IMR-90 (cell line): ENCODE measurements at regions not wholly inside any gene's neighbourhood (a gene's known extent, or its start where the extent isn't known, plus 50 kb on each side); places are given as distances from the start of the nearest gene placed in this dataset.

Experiments used
- ATAC-seq: fragments of 200-7000 bp; cut with Tn5 transposase; 2 replicates; pipeline ENCODE4 v1.9.1; 2020; ENCODE audit warnings: low read depth, mild to moderate bottlenecking, moderate library complexity
- BruUV-seq: library from RNA; stranded (reverse); fragments of 400-500 nt; replicated peaks from 2 replicates; lab custom pipeline; 2021; lab: Mats Ljungman, UMichigan
- CTCF ChIA-PET: fragments of 300-600 bp; formaldehyde crosslinking; extraction: SDS; loops from one replicate; lab custom pipeline; 2021; ENCODE audit warnings: antibody characterized with exemption; lab: Yijun Ruan, JAX
- POLR2A ChIA-PET: fragments of 300-600 bp; sonication (Branson Sonifier 250); formaldehyde crosslinking; loops from one replicate; lab custom pipeline; 2022; ENCODE audit warnings: antibody characterized with exemption; ENCODE audit not compliant: unreplicated experiment; lab: Charles Lee
- DNase-seq: peaks from one replicate; pipeline ENCODE4 v3.0.0; 2013
- H2AFZ ChIP-seq: replicated peaks from 2 replicates; pipeline ENCODE3; 2013; ENCODE audit warnings: low read length, mild to moderate bottlenecking; ENCODE audit not compliant: poor library complexity
- H2AK5ac ChIP-seq: 2 replicates; pipeline ENCODE4 v1.6.1; 2013; ENCODE audit warnings: low read depth, low read length, inconsistent platforms
- H2AK9ac ChIP-seq: replicated peaks from 2 replicates; pipeline ENCODE3; 2013; ENCODE audit warnings: mild to moderate bottlenecking, low read depth, low read length, moderate library complexity; ENCODE audit not compliant: poor library complexity
- H2BK120ac ChIP-seq: 2 replicates; pipeline ENCODE4 v1.6.1; 2013; ENCODE audit warnings: low read depth, low read length, inconsistent platforms
- H2BK15ac ChIP-seq: 3 replicates; pipeline ENCODE4 v1.6.1; 2013; ENCODE audit warnings: low read depth, low read length, inconsistent platforms
- H2BK20ac ChIP-seq: 2 replicates; pipeline ENCODE4 v1.6.1; 2013; ENCODE audit warnings: low read depth, mild to moderate bottlenecking, inconsistent platforms, low read length, moderate library complexity
- H2BK5ac ChIP-seq: 2 replicates; pipeline ENCODE4 v1.6.1; 2013; ENCODE audit warnings: mild to moderate bottlenecking, low read depth, low read length, inconsistent platforms; ENCODE audit not compliant: poor library complexity, severe bottlenecking
- H3K14ac ChIP-seq: replicated peaks from 2 replicates; pipeline ENCODE4 v1.6.1; 2013; ENCODE audit warnings: low read depth, low read length, inconsistent platforms
- H3K18ac ChIP-seq: 2 replicates; pipeline ENCODE4 v1.6.1; 2013; ENCODE audit warnings: low read depth, low read length, control low read depth
- H3K23ac ChIP-seq: 2 replicates; pipeline ENCODE4 v1.6.1; 2013; ENCODE audit warnings: low read depth, low read length, inconsistent platforms
- H3K27ac ChIP-seq: 2 replicates; pipeline ENCODE4 v1.5.1; 2013; ENCODE audit warnings: mild to moderate bottlenecking, control low read depth, low read length; ENCODE audit not compliant: insufficient read depth
- H3K27me3 ChIP-seq: 2 replicates; pipeline ENCODE4 v1.6.1; 2013; ENCODE audit warnings: low read length; ENCODE audit not compliant: control insufficient read depth, insufficient read depth
- H3K36me3 ChIP-seq: 2 replicates; pipeline ENCODE4 v1.6.1; 2013; ENCODE audit warnings: low read length, mixed read lengths; ENCODE audit not compliant: control insufficient read depth, insufficient read depth
- H3K4ac ChIP-seq: 2 replicates; pipeline ENCODE4 v1.6.1; 2013; ENCODE audit warnings: low read depth, low read length, inconsistent platforms
- H3K4me1 ChIP-seq: 2 replicates; pipeline ENCODE4 v1.6.1; 2013; ENCODE audit warnings: low read length, mixed read lengths; ENCODE audit not compliant: control insufficient read depth, insufficient read depth
- H3K4me2 ChIP-seq: 2 replicates; pipeline ENCODE4 v1.6.1; 2013; ENCODE audit warnings: low read depth, mild to moderate bottlenecking, control low read depth, low read length, moderate library complexity
- H3K4me3 ChIP-seq: 2 replicates; pipeline ENCODE4 v1.5.1; 2013; ENCODE audit warnings: low read depth, mild to moderate bottlenecking, control low read depth, low read length, moderate library complexity; ENCODE audit not compliant: insufficient read depth
- H3K56ac ChIP-seq: 2 replicates; pipeline ENCODE4 v1.6.1; 2013; ENCODE audit warnings: low read length, inconsistent platforms; ENCODE audit not compliant: insufficient read depth; ENCODE audit errors: extremely low read depth
- H3K79me1 ChIP-seq, 2 experiments: 2 replicates each; pipeline ENCODE4 v1.6.1; 2013; ENCODE audit warnings: low read length in 2 of 2, inconsistent platforms in 1 of 2, low read depth in 1 of 2
- H3K9ac ChIP-seq: 2 replicates; pipeline ENCODE4 v1.6.1; 2013; ENCODE audit warnings: low read depth, low read length, control low read depth
- H3K9me1 ChIP-seq: 2 replicates; pipeline ENCODE4 v1.6.1; 2013; ENCODE audit warnings: low read length, inconsistent platforms; ENCODE audit not compliant: insufficient read depth
- H3K9me3 ChIP-seq: 2 replicates; pipeline ENCODE4 v1.6.1; 2013; ENCODE audit warnings: low read length; ENCODE audit not compliant: control insufficient read depth, insufficient read depth
- H4K20me1 ChIP-seq: 2 replicates; pipeline ENCODE4 v1.6.1; 2013; ENCODE audit warnings: low read length, inconsistent platforms; ENCODE audit not compliant: insufficient read depth
- H4K5ac ChIP-seq: 2 replicates; pipeline ENCODE4 v1.6.1; 2013; ENCODE audit warnings: mild to moderate bottlenecking, low read depth, low read length, control low read depth
- H4K8ac ChIP-seq, 2 experiments: 2 replicates each; pipeline ENCODE4 v1.6.1; 2013; ENCODE audit warnings: low read depth in 2 of 2, low read length in 2 of 2, control low read depth in 1 of 2, inconsistent platforms in 1 of 2
- H4K91ac ChIP-seq: 2 replicates; pipeline ENCODE4 v1.6.1; 2013; ENCODE audit warnings: low read depth, low read length, inconsistent platforms; ENCODE audit not compliant: insufficient read depth
- BHLHE40 ChIP-seq: fragments of 150-350 bp; IDR thresholded peaks from 2 replicates; pipeline ENCODE4 v1.6.1; 2016; ENCODE audit warnings: mild to moderate bottlenecking, low read depth, low read length
- CEBPB ChIP-seq: IDR thresholded peaks from 2 replicates; pipeline ENCODE4 v1.6.1; 2012; ENCODE audit warnings: low read depth, low read length, improper control_type of control experiment
- CHD1 ChIP-seq: IDR thresholded peaks from 2 replicates; pipeline ENCODE4 v1.6.1; 2012; ENCODE audit warnings: low read depth, low read length, improper control_type of control experiment
- CTCF ChIP-seq: conservative IDR thresholded peaks from 2 replicates; pipeline ENCODE4 v1.5.1; 2012; ENCODE audit warnings: mild to moderate bottlenecking, low read depth, low read length, improper control_type of control experiment
- ELK1 ChIP-seq: fragments of 150-350 bp; IDR thresholded peaks from 2 replicates; pipeline ENCODE4 v1.6.1; 2016; ENCODE audit warnings: low read depth, mild to moderate bottlenecking, low read length, moderate library complexity, borderline replicate concordance
- FOS ChIP-seq: fragments of 150-350 bp; IDR thresholded peaks from 2 replicates; pipeline ENCODE4 v1.6.1; 2016; ENCODE audit warnings: low read depth, low read length
- MAFK ChIP-seq: IDR thresholded peaks from 2 replicates; pipeline ENCODE4 v1.6.1; 2012; ENCODE audit warnings: low read depth, low read length, improper control_type of control experiment
- MAZ ChIP-seq: IDR thresholded peaks from 2 replicates; pipeline ENCODE4 v1.6.1; 2012; ENCODE audit warnings: low read depth, mild to moderate bottlenecking, low read length, improper control_type of control experiment, moderate library complexity, borderline replicate concordance
- MXI1 ChIP-seq: IDR thresholded peaks from 2 replicates; pipeline ENCODE4 v1.6.1; 2012; ENCODE audit warnings: low read depth, mild to moderate bottlenecking, low read length, moderate library complexity, borderline replicate concordance
- NFE2L2 ChIP-seq: fragments of 150-350 bp; IDR thresholded peaks from 2 replicates; pipeline ENCODE4 v1.6.1; 2016; ENCODE audit warnings: low read depth, mild to moderate bottlenecking, low read length
- POLR2A ChIP-seq: IDR thresholded peaks from 2 replicates; pipeline ENCODE4 v1.6.1; 2012; ENCODE audit warnings: mild to moderate bottlenecking, low read depth, low read length
- RAD21 ChIP-seq: IDR thresholded peaks from 2 replicates; pipeline ENCODE4 v1.6.1; 2012; ENCODE audit warnings: low read length, improper control_type of control experiment
- RCOR1 ChIP-seq: IDR thresholded peaks from 2 replicates; pipeline ENCODE4 v1.6.1; 2012; ENCODE audit warnings: mild to moderate bottlenecking, low read length, improper control_type of control experiment; ENCODE audit not compliant: insufficient replicate concordance
- RFX5 ChIP-seq: IDR thresholded peaks from 2 replicates; pipeline ENCODE4 v1.8.0; 2012; ENCODE audit warnings: low read depth, mild to moderate bottlenecking, low read length, moderate library complexity
- SMC3 ChIP-seq: fragments of 150-350 bp; IDR thresholded peaks from 2 replicates; pipeline ENCODE4 v1.6.1; 2016; ENCODE audit warnings: low read depth, mild to moderate bottlenecking, antibody characterized with exemption, low read length, moderate library complexity
- USF2 ChIP-seq: fragments of 150-350 bp; IDR thresholded peaks from 2 replicates; pipeline ENCODE4 v1.6.1; 2017; ENCODE audit warnings: mild to moderate bottlenecking, antibody characterized with exemption, low read length, low read depth
- WGBS, 2 experiments: methylation state at CpG; one replicate each; pipeline versions ENCODE4 v1.1.5 to v1.1.7; 2013; ENCODE audit warnings: missing lambda C conversion rate in 2 of 2; ENCODE audit not compliant: insufficient read length in 1 of 2; ENCODE audit errors: extremely low coverage in 2 of 2; 5-methylcytosine and 5-hydroxymethylcytosine counted together
- dilution Hi-C: fragments of 300-500 bp; cut with HindIII; formaldehyde crosslinking; loops from one replicate; pipeline ENCODE4 v1.14.3; 2018; ENCODE audit warnings: low sequenced_read_pairs; ENCODE audit not compliant: unreplicated experiment
- in situ Hi-C: fragments of 300-500 bp; cut with MboI; formaldehyde crosslinking; loops from 3 replicates; pipeline ENCODE4 v1.14.3; 2019; ENCODE audit warnings: low sequenced_read_pairs, inconsistent platforms, mixed read lengths
- intact Hi-C: fragments of 100-400 bp; cut with micrococcal nuclease; formaldehyde crosslinking; loops from 2 replicates; pipeline ENCODE4 v1.10.0; 2022

- intact Hi-C loops = no loop called here
- H3K4me2 ChIP-seq = no peak overlapping the region
- no peak overlapping the region for H3K18ac ChIP-seq
- no peak overlapping the region for H3K14ac ChIP-seq
- H3K4me1 ChIP-seq = no peaks in the 10 kb centered on the region
- no peak overlapping the region for H2AK9ac ChIP-seq
- in situ Hi-C loops = no loop called here
- H2BK15ac ChIP-seq = no peak overlapping the region
- H3K36me3 ChIP-seq = no peaks in the 10 kb centered on the region
- H3K9me1 ChIP-seq = no peaks in the 10 kb centered on the region
- ChIA-PET CTCF (no interaction called here), POLR2A (no interaction called here)
- H2AK5ac ChIP-seq = no peak overlapping the region
- H4K20me1 ChIP-seq = no peaks in the 10 kb centered on the region
- H3K27me3 ChIP-seq = no peaks in the 10 kb centered on the region
- no peak overlapping the region for H2AFZ ChIP-seq
- no peak for ATAC-seq
- no peak overlapping the region for H2BK20ac ChIP-seq
- no peak overlapping the region for H4K5ac ChIP-seq
- H3K4me3 ChIP-seq = no peak overlapping the region
- H3K79me1 ChIP-seq = no peaks in the 10 kb centered on the region
- no peak overlapping the region for H3K4ac ChIP-seq
- H4K91ac ChIP-seq = no peak overlapping the region
- no TSS peak for BruUV-seq
- H3K23ac ChIP-seq = no peak overlapping the region
- H3K27ac ChIP-seq = no peak overlapping the region
- no peak for DNase-seq
- H3K9ac ChIP-seq = no peak overlapping the region
- no peak for TF ChIP-seq ELK1
- no peak for TF ChIP-seq BHLHE40
- no peak for TF ChIP-seq MAZ
- no peak for TF ChIP-seq POLR2A
- no peak for TF ChIP-seq CEBPB
- TF ChIP-seq RFX5 = no peak
- no peak for TF ChIP-seq RCOR1
- TF ChIP-seq FOS = no peak
- TF ChIP-seq SMC3 = no peak
- TF ChIP-seq NFE2L2 = no peak
- TF ChIP-seq CHD1 = no peak
- TF ChIP-seq RAD21 = no peak
- no peak for TF ChIP-seq MAFK
- TF ChIP-seq USF2 = no peak
- TF ChIP-seq MXI1 = no peak
- no peak for TF ChIP-seq CTCF
- dilution Hi-C loops = no loop called here
- no peak overlapping the region for H2BK5ac ChIP-seq
- H3K9me3 ChIP-seq = peaks cover 11% of the 10 kb centered on the region; the same call in 1 of the 2 replicates
- H2BK120ac ChIP-seq = no peak overlapping the region
- no CpG with 5 or more reads among the region's 6 CpGs for WGBS, 2 experiments
- no peak overlapping the region for H3K56ac ChIP-seq
- no peak overlapping the region for H4K8ac ChIP-seq
These were observed 133.5 kb upstream of the ONECUT1 start for GRCh38 chr15:52923626-52924025.
